Small intestine (tissue), 7 donors: ENCODE measurements at regions not wholly inside any gene's neighbourhood (a gene's known extent, or its start where the extent isn't known, plus 50 kb on each side); places are given as distances from the start of the nearest gene placed in this dataset.
"Not testable (repeated sequence)": the region's sequence is repeated elsewhere in the genome, so short reads cannot be mapped to it uniquely, and the experiment has no call there.

ENCODE experiments used
- DNase-seq, 2 donors: peaks; one replicate each; pipeline versions ENCODE4 v3.0.0 to v3.0.0-alpha.2; 2013
- FAIRE-seq: peaks from 2 replicates; lab custom pipeline; 2012; peaks lifted over from hg19 to GRCh38; lab: Jason Lieb, UNC
- H3K27ac ChIP-seq, 3 donors: one replicate each; pipeline ENCODE4 v1.5.1; 2013; ENCODE audit warnings: low read length in 2 of 3, mild to moderate bottlenecking in 2 of 3, control low read depth in 1 of 3, inconsistent platforms in 1 of 3, low read depth in 1 of 3, moderate library complexity in 1 of 3
- H3K27me3 ChIP-seq, 3 donors: one replicate each; pipeline ENCODE4 v1.6.1; 2013; ENCODE audit warnings: low read length in 3 of 3, inconsistent platforms in 1 of 3; ENCODE audit not compliant: control insufficient read depth in 3 of 3, insufficient read depth in 3 of 3
- H3K36me3 ChIP-seq, 3 donors: one replicate each; pipeline ENCODE4 v1.6.1; 2013; ENCODE audit warnings: low read length in 3 of 3, inconsistent platforms in 1 of 3, low read depth in 1 of 3, mild to moderate bottlenecking in 1 of 3, moderate library complexity in 1 of 3; ENCODE audit not compliant: control insufficient read depth in 3 of 3, insufficient read depth in 2 of 3
- H3K4me1 ChIP-seq, 3 donors: one replicate each; pipeline ENCODE4 v1.6.1; 2013; ENCODE audit warnings: low read length in 2 of 3, inconsistent platforms in 1 of 3, low read depth in 1 of 3, mild to moderate bottlenecking in 1 of 3, moderate library complexity in 1 of 3; ENCODE audit not compliant: control insufficient read depth in 3 of 3, insufficient read depth in 2 of 3
- H3K4me3 ChIP-seq, 3 donors: one replicate each; pipeline ENCODE4 v1.5.1; 2013; ENCODE audit warnings: low read length in 3 of 3, control low read depth in 1 of 3, inconsistent platforms in 1 of 3, low read depth in 1 of 3, mild to moderate bottlenecking in 1 of 3, moderate library complexity in 1 of 3
- H3K9me3 ChIP-seq, 2 donors: one replicate each; pipeline ENCODE4 v1.6.1; 2013; ENCODE audit warnings: low read depth in 1 of 2, low read length in 1 of 2; ENCODE audit not compliant: control insufficient read depth in 2 of 2, insufficient read depth in 1 of 2
- WGBS, 3 donors: extraction: QIAGEN DNeasy Blood & Tissue Kit; methylation state at CpG; one replicate each; pipeline ENCODE4 v1.1.7; 2013; 5-methylcytosine and 5-hydroxymethylcytosine counted together
- donor health status: healthy with polysubstance abuse.
- donor health status: control.
- donor health status: control.
- donor health status: Bipolar disorder and iron deficiency.
- donor health status: healthy.

DNA sequence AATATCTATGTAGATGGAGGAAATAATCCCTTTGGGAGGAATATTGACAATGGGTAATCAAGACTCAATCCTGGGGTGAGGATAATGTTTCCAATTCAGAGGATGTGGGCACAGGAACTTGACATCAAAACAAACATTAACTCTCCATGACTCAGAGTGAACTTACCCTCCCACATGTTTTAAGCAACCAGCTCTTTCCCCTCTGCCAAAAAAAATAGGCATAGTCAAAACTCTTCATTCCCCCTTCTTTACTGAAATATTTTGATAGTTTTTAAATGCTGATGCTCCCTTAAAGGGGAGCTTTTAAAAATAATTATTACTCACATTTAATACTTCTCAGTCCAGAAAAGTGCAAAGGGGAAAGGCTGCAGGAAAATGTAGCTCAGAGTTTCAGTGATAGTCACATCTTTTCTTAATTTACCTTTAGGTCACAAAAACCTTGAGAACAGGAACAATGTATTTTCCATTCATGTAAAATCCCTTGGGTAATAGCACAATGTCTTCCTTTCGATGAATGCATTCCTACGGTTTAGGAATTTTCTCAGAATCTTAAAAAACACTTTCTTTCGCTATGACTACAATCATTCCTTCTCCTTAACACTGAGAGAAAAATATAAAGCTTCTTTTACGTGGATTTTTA lies 298.4 kb upstream of the GRAMD2B start:
- no peak for FAIRE-seq
- Histone ChIP-seq H3K27ac (no peak overlapping the region), H3K27me3 (no peaks in the 10 kb centered on the region), H3K4me3 (no peak overlapping the region), H3K4me1 (no peaks in the 10 kb centered on the region), H3K9me3 (no peaks in the 10 kb centered on the region), H3K36me3 (no peaks in the 10 kb centered on the region)
- DNase-seq, result no peak
- WGBS, 3 donors, result 71 to 88% (median 86%) methylated on average over 4 of the region's 4 CpGs

DNA sequence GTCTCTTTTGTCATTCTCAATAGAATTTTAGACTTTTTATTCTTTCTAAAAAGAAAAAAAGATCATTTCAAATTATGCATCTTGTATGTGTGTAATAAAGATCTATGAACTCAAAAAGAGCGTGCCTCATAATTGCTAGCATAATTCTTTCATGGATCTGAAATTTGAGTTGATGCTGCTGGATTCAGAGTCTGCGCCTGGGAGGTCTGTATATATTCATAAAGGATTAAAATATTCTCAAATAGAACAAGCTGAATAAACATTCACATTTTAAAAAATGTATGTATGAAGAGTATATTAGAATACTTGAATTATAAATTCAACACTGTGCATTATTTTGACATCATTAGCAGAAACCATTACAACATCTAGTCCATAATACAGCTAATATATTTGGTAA lies 297.8 kb upstream of the GRAMD2B start:
- H3K27ac ChIP-seq, result no peak overlapping the region
- FAIRE-seq, result no peak
- DNase-seq, result no peak
- WGBS, 3 donors, result 86 to 90% (median 90%) methylated on average over 2 of the region's 2 CpGs
- H3K4me1 ChIP-seq, result no peaks in the 10 kb centered on the region
- H3K9me3 ChIP-seq, result no peaks in the 10 kb centered on the region
- no peaks in the 10 kb centered on the region for H3K27me3 ChIP-seq
- no peaks in the 10 kb centered on the region for H3K36me3 ChIP-seq
- H3K4me3 ChIP-seq, result no peak overlapping the region

DNA sequence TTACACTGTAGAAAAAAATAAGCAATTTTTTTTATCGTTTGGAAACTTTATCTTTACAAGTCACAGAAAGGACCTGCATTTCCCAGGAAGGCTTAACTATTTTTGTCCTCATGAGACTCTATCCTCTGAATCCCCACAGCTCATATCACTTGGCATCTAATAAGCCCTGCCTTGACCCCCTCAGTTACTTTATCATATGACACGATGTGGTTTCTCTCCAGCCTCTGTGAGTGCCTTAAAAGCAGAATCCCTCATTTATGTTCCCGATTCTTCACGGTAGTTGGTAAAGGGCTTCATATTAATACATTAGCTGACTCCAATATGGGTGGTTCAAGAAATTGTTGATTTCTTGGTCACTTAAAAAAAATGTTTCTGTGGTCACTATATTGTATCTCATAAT lies 296.6 kb upstream of the GRAMD2B start:
- no peak for FAIRE-seq
- 89 to 92% (median 92%) methylated on average over 4 of the region's 4 CpGs for whole genome bisulfite sequencing, 3 donors
- H3K4me1 ChIP-seq, result no peaks in the 10 kb centered on the region

DNA sequence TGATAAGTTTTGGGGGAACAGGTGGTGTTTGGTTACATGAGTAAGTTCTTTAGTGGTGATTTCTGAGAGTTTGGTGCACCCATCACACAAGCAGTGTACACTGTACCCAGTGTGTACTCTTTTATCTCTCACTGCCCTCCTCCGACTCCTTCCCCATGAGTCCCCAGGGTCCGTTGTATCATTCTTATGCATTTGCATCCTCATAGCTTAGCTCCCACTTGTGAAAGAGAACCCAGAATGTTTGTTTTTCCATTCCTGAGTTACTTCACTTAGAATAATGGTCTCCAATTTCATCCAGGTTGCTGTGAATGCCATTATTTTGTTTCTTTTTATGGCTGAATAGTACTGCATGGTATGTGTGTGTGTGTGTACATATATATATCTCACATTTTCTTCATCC lies 295.8 kb upstream of the GRAMD2B start:
- 80 to 94% (median 87%) methylated on average over 2 of the region's 2 CpGs for WGBS, 3 donors
- not testable (repeated sequence) for H3K27me3 ChIP-seq, H3K4me3 ChIP-seq, H3K9me3 ChIP-seq, DNase-seq, FAIRE-seq, H3K27ac ChIP-seq, H3K4me1 ChIP-seq, H3K36me3 ChIP-seq

More for the DNA sequence above, 296.6 kb upstream of the GRAMD2B start:
- H3K27me3 ChIP-seq, result no peaks in the 10 kb centered on the region
- H3K9me3 ChIP-seq, result no peaks in the 10 kb centered on the region
- H3K36me3 ChIP-seq, result no peaks in the 10 kb centered on the region
- DNase-seq, result no peak
- H3K4me3 ChIP-seq, result no peak overlapping the region
- no peak overlapping the region for H3K27ac ChIP-seq

DNA sequence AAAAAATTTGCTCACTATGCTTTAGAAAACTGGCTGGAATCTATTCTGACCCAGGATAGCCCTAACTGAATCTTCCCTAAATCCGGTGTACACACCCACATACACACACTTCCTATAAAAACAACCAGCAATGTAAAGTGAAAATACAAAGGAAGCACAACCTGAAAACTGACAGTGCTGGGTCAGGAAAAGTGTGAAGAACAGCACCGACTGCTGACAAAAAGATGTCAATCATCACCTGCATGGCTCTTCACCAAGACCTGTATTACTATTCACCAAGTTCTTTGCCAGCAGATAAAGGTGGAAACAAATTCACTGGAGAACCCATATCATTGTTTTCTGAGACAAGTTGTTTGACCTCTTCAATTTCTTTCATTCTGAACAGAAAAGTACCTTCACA lies 293.8 kb upstream of the GRAMD2B start:
- no peak overlapping the region for H3K4me3 ChIP-seq
- no peak overlapping the region for H3K27ac ChIP-seq
- H3K36me3 ChIP-seq, result no peaks in the 10 kb centered on the region
- H3K27me3 ChIP-seq, result no peaks in the 10 kb centered on the region
- H3K4me1 ChIP-seq, result no peaks in the 10 kb centered on the region
- no peak for DNase-seq
- 71 to 94% (median 90%) methylated on average over 2 of the region's 2 CpGs for WGBS, 3 donors
- H3K9me3 ChIP-seq, result no peaks in the 10 kb centered on the region
- FAIRE-seq, result no peak

DNA sequence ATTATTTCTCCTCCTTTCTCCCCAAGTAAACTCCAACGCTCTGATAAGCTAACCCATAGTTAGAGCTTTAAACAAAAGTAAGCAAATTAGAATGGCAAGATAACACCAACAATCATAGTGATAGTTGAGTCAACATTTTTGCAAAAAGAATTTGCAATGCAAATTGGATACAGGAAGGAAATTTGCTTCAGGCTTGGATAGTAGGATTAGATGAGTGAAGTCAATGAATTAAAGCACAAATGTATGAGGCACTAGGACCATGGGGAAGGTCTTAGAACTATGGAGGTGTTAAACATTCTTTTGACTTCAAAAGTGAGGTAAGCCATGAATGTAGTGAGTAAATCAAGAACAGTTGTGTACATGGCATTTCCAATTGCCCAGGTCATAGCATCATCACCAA lies 289.8 kb upstream of the GRAMD2B start:
- 56 to 73% (median 56%) methylated on average over 1 of the region's 1 CpG for WGBS, 3 donors
- Histone ChIP-seq H3K4me1 (peaks cover 0 to 2% (median 0%) of the 10 kb centered on the region in 3 donors), H3K36me3 (no peaks in the 10 kb centered on the region), H3K9me3 (no peaks in the 10 kb centered on the region), H3K4me3 (no peak overlapping the region), H3K27ac (no peak overlapping the region), H3K27me3 (no peaks in the 10 kb centered on the region)
- DNase-seq (no peak), FAIRE-seq (no peak)

DNA sequence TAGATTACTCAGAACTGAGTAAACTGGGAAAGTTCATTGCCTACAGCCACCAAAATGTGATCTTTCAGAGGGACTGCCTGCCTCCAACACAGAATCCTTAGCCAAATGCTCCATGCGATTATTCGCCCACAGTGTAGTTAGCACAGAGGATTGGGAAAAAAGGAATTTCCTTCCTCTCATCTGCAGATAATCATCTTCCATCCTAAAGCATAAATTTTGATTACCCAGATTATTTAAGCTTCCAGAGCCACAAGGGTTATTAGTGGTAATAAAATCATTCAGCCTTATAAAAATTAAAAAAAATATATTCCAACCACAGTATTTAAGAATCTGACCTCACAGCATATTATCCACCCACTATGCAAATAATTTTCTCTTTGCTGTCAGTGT lies 285.3 kb upstream of the GRAMD2B start:
- H3K27ac ChIP-seq, result no peak overlapping the region
- H3K4me3 ChIP-seq, result no peak overlapping the region
- no peaks in the 10 kb centered on the region for H3K36me3 ChIP-seq
- H3K27me3 ChIP-seq, result no peaks in the 10 kb centered on the region
- WGBS, 3 donors, result 54 to 79% (median 66%) methylated on average over 2 of the region's 2 CpGs
- no peak for DNase-seq
- FAIRE-seq, result no peak
- H3K4me1 ChIP-seq, result peaks cover 0 to 2% (median 0%) of the 10 kb centered on the region in 3 donors
- no peaks in the 10 kb centered on the region for H3K9me3 ChIP-seq

DNA sequence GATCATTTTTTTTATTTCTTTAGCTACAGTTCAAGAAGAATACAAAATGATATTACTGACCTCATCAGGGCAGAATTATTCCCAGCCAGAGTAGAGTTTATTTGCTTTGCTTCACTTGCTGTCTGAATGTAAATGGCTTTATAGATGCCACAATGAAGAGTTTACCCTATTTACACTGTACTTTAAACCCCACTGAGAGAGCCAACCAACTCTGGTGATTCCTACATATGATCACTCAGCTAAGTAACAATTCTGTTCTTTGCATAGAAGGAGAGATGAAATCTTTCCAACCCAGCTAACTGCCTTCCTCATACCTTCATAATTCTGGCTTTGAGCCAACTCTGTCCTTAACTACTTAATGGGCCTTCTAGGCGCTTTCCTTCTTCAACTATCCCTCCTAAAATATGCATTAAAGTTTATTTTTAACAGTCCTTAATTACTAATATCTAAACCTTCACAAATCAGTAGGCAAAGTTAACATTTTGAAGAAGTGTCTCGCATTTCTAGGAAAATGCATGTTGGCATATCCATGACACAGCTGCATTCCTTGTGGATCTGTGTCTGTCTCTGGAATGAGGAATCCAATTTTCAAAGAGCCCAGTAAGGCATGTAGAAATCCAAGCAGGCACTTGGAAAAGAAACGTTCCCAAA lies 284.8 kb upstream of the GRAMD2B start:
- H3K36me3 ChIP-seq, result no peaks in the 10 kb centered on the region
- FAIRE-seq, result no peak
- WGBS, 3 donors, result 43 to 57% (median 53%) methylated on average over 3 of the region's 3 CpGs
- H3K9me3 ChIP-seq, result no peaks in the 10 kb centered on the region
- peaks cover 0 to 2% (median 0%) of the 10 kb centered on the region in 3 donors for H3K4me1 ChIP-seq
- no peak overlapping the region for H3K4me3 ChIP-seq
- DNase-seq, result peak; percentile 21 to 40
- no peak overlapping the region for H3K27ac ChIP-seq
- H3K27me3 ChIP-seq, result no peaks in the 10 kb centered on the region
